T-helper 17 cell (primary cell): ENCODE measurements at regions not wholly inside any gene's neighbourhood (a gene's known extent, or its start where the extent isn't known, plus 50 kb on each side); places are given as distances from the start of the nearest gene placed in this dataset.
"Not testable (repeated sequence)": the region's sequence is repeated elsewhere in the genome, so short reads cannot be mapped to it uniquely, and the experiment has no call there.

ENCODE experiments used
- ATAC-seq: fragments of 150-1000 bp; cut with Tn5 transposase; 2 replicates; pipeline ENCODE4 v1.10.0; 2021; ENCODE audit warnings: mild to moderate bottlenecking, moderate library complexity
- DNase-seq, 3 donors: peaks; one replicate each; pipeline versions ENCODE4 v3.0.0 to v3.0.0-alpha.2; 2020 to 2021
- H3K9me3 ChIP-seq: one replicate; pipeline ENCODE4 v1.7.0; 2013; ENCODE audit warnings: low read length, mild to moderate bottlenecking; ENCODE audit not compliant: control insufficient read depth, poor library complexity, severe bottlenecking
- H3K27ac Mint-ChIP-seq: one replicate; pipeline ENCODE4 v1.8.0; 2022; ENCODE audit warnings: mild to moderate bottlenecking, moderate library complexity, mixed read lengths
- H3K27me3 Mint-ChIP-seq: one replicate; pipeline ENCODE4 v1.8.0; 2022; ENCODE audit warnings: mixed read lengths
- H3K36me3 Mint-ChIP-seq: one replicate; pipeline ENCODE4 v1.8.0; 2022; ENCODE audit warnings: low read depth, mixed read lengths
- H3K4me1 Mint-ChIP-seq: one replicate; pipeline ENCODE4 v1.8.0; 2022; ENCODE audit warnings: mild to moderate bottlenecking, mixed read lengths
- H3K4me3 Mint-ChIP-seq: one replicate; pipeline ENCODE4 v1.8.0; 2022; ENCODE audit warnings: mild to moderate bottlenecking, moderate library complexity, mixed read lengths

- no peak for DNase-seq
- no peak overlapping the region for H3K4me3 Mint-ChIP-seq
These were observed 240.6 kb downstream of the NUF2 start for GRCh38 chr1:163562355-163562754.

GRCh38 chr1:163565166-163565565 lies 243.4 kb downstream of the NUF2 start:
- H3K27me3 Mint-ChIP-seq, result no peaks in the 10 kb centered on the region
- H3K27ac Mint-ChIP-seq, result no peak overlapping the region
- no peaks in the 10 kb centered on the region for H3K4me1 Mint-ChIP-seq
- DNase-seq (no peak), ATAC-seq (no peak)
- H3K4me3 Mint-ChIP-seq, result no peak overlapping the region
- H3K9me3 ChIP-seq, result no peaks in the 10 kb centered on the region
- H3K36me3 Mint-ChIP-seq, result no peaks in the 10 kb centered on the region

More at GRCh38 chr1:163562355-163562754, 240.6 kb downstream of the NUF2 start:
- Mint-ChIP-seq H3K27ac (no peak overlapping the region), H3K27me3 (no peaks in the 10 kb centered on the region), H3K36me3 (no peaks in the 10 kb centered on the region), H3K4me1 (no peaks in the 10 kb centered on the region)
- no peaks in the 10 kb centered on the region for H3K9me3 ChIP-seq
- no peak for ATAC-seq

GRCh38 chr1:163570071-163570470 lies 248.3 kb downstream of the NUF2 start:
- H3K27me3 Mint-ChIP-seq, result no peaks in the 10 kb centered on the region
- ATAC-seq (no peak), DNase-seq (no peak)
- H3K4me1 Mint-ChIP-seq, result no peaks in the 10 kb centered on the region
- no peaks in the 10 kb centered on the region for H3K9me3 ChIP-seq
- no peaks in the 10 kb centered on the region for H3K36me3 Mint-ChIP-seq
- no peak overlapping the region for H3K4me3 Mint-ChIP-seq
- H3K27ac Mint-ChIP-seq, result no peak overlapping the region

- H3K27ac Mint-ChIP-seq, result no peak overlapping the region
- H3K36me3 Mint-ChIP-seq, result no peaks in the 10 kb centered on the region
- DNase-seq (no peak), ATAC-seq (no peak)
- H3K9me3 ChIP-seq, result no peaks in the 10 kb centered on the region
- no peak overlapping the region for H3K4me3 Mint-ChIP-seq
- no peaks in the 10 kb centered on the region for H3K27me3 Mint-ChIP-seq
- H3K4me1 Mint-ChIP-seq, result no peaks in the 10 kb centered on the region
These were observed 250.2 kb downstream of the NUF2 start for GRCh38 chr1:163571950-163572349.

GRCh38 chr1:163574119-163574518 lies 252.4 kb downstream of the NUF2 start:
- no peaks in the 10 kb centered on the region for H3K9me3 ChIP-seq
- H3K36me3 Mint-ChIP-seq, result no peaks in the 10 kb centered on the region
- DNase-seq (no peak), ATAC-seq (no peak)
- H3K27me3 Mint-ChIP-seq, result no peaks in the 10 kb centered on the region
- H3K4me1 Mint-ChIP-seq, result no peaks in the 10 kb centered on the region
- H3K27ac Mint-ChIP-seq, result no peak overlapping the region
- no peak overlapping the region for H3K4me3 Mint-ChIP-seq

GRCh38 chr1:163580926-163581325 lies 259.2 kb downstream of the NUF2 start:
- no peak overlapping the region for H3K27ac Mint-ChIP-seq

GRCh38 chr1:163583661-163584181 lies 262.0 kb downstream of the NUF2 start:
- no peak for ATAC-seq

More at GRCh38 chr1:163580926-163581325, 259.2 kb downstream of the NUF2 start:
- no peak overlapping the region for H3K4me3 Mint-ChIP-seq
- no peaks in the 10 kb centered on the region for H3K27me3 Mint-ChIP-seq
- no peak for ATAC-seq
- H3K36me3 Mint-ChIP-seq, result no peaks in the 10 kb centered on the region
- no peak for DNase-seq
- H3K9me3 ChIP-seq, result no peaks in the 10 kb centered on the region
- no peaks in the 10 kb centered on the region for H3K4me1 Mint-ChIP-seq

GRCh38 chr1:163585796-163586195 lies 264.0 kb downstream of the NUF2 start:
- DNase-seq (no peak), ATAC-seq (no peak)
- Mint-ChIP-seq H3K27ac (no peak overlapping the region), H3K4me3 (no peak overlapping the region), H3K36me3 (no peaks in the 10 kb centered on the region), H3K27me3 (no peaks in the 10 kb centered on the region), H3K4me1 (no peaks in the 10 kb centered on the region)
- H3K9me3 ChIP-seq, result no peaks in the 10 kb centered on the region

More at GRCh38 chr1:163583661-163584181, 262.0 kb downstream of the NUF2 start:
- H3K4me1 Mint-ChIP-seq, result no peaks in the 10 kb centered on the region
- no peak overlapping the region for H3K4me3 Mint-ChIP-seq
- DNase-seq, result no peak
- no peaks in the 10 kb centered on the region for H3K36me3 Mint-ChIP-seq
- no peak overlapping the region for H3K27ac Mint-ChIP-seq
- no peaks in the 10 kb centered on the region for H3K9me3 ChIP-seq
- no peaks in the 10 kb centered on the region for H3K27me3 Mint-ChIP-seq

- Mint-ChIP-seq H3K27ac (no peak overlapping the region), H3K4me1 (no peaks in the 10 kb centered on the region), H3K4me3 (no peak overlapping the region), H3K36me3 (no peaks in the 10 kb centered on the region), H3K27me3 (no peaks in the 10 kb centered on the region)
- DNase-seq (no peak), ATAC-seq (no peak)
- H3K9me3 ChIP-seq, result no peaks in the 10 kb centered on the region
These were observed 267.0 kb downstream of the NUF2 start for GRCh38 chr1:163588796-163589195.

- no peak overlapping the region for H3K4me3 Mint-ChIP-seq
- H3K4me1 Mint-ChIP-seq, result no peaks in the 10 kb centered on the region
- no peak for DNase-seq
- ATAC-seq, result no peak
- H3K36me3 Mint-ChIP-seq, result no peaks in the 10 kb centered on the region
- H3K27ac Mint-ChIP-seq, result no peak overlapping the region
- H3K9me3 ChIP-seq, result no peaks in the 10 kb centered on the region
- H3K27me3 Mint-ChIP-seq, result no peaks in the 10 kb centered on the region
These were observed 268.0 kb downstream of the NUF2 start for GRCh38 chr1:163589735-163590134.

GRCh38 chr1:163591131-163591530 lies 269.4 kb downstream of the NUF2 start:
- H3K36me3 Mint-ChIP-seq, DNase-seq, ATAC-seq, H3K4me3 Mint-ChIP-seq, H3K4me1 Mint-ChIP-seq, H3K27me3 Mint-ChIP-seq, H3K9me3 ChIP-seq, H3K27ac Mint-ChIP-seq: not testable (repeated sequence)

GRCh38 chr1:163592623-163593022 lies 270.9 kb downstream of the NUF2 start:
- not testable (repeated sequence) for ATAC-seq, H3K4me1 Mint-ChIP-seq, H3K27me3 Mint-ChIP-seq, H3K36me3 Mint-ChIP-seq, H3K27ac Mint-ChIP-seq, DNase-seq, H3K4me3 Mint-ChIP-seq, H3K9me3 ChIP-seq

- H3K4me3 Mint-ChIP-seq, H3K27ac Mint-ChIP-seq, ATAC-seq, H3K27me3 Mint-ChIP-seq, H3K9me3 ChIP-seq, DNase-seq, H3K4me1 Mint-ChIP-seq, H3K36me3 Mint-ChIP-seq: not testable (repeated sequence)
These were observed 274.4 kb downstream of the NUF2 start for GRCh38 chr1:163596106-163596505.

GRCh38 chr1:163596541-163597258 lies 274.9 kb downstream of the NUF2 start:
- H3K36me3 Mint-ChIP-seq, result no peaks in the 10 kb centered on the region
- H3K27me3 Mint-ChIP-seq, result no peaks in the 10 kb centered on the region
- no peaks in the 10 kb centered on the region for H3K4me1 Mint-ChIP-seq
- DNase-seq (no peak), ATAC-seq (no peak)
- no peak overlapping the region for H3K27ac Mint-ChIP-seq
- no peaks in the 10 kb centered on the region for H3K9me3 ChIP-seq
- H3K4me3 Mint-ChIP-seq, result no peak overlapping the region
